ENCODE measurements at regions not wholly inside any gene's neighbourhood (a gene's known extent, or its start where the extent isn't known, plus 50 kb on each side); places are given as distances from the start of the nearest gene placed in this dataset.
"Not testable (repeated sequence)": the region's sequence is repeated elsewhere in the genome, so short reads cannot be mapped to it uniquely, and the experiment has no call there.

- DNase-seq: no peak
Observed at GRCh38 chr6:66516377-66516776, 809.4 kb upstream of the EYS start.

GRCh38 chr6:66508433-66508832, 801.4 kb upstream of the EYS start:
- DNase-seq: no peak

- DNase-seq: no peak
Observed at GRCh38 chr6:66499851-66500250, 792.8 kb upstream of the EYS start.

- no peak for DNase-seq
Observed at GRCh38 chr6:66496659-66497058, 789.6 kb upstream of the EYS start.

GRCh38 chr6:66494643-66495042, 787.6 kb upstream of the EYS start:
- not testable (repeated sequence) for DNase-seq

GRCh38 chr6:66489269-66489987, 782.4 kb upstream of the EYS start:
- no peak for DNase-seq

- DNase-seq: no peak
Observed at GRCh38 chr6:66481216-66481615, 774.2 kb upstream of the EYS start.

GRCh38 chr6:66478705-66479104, 771.7 kb upstream of the EYS start:
- no peak for DNase-seq

GRCh38 chr6:66435321-66435720, 728.3 kb upstream of the EYS start:
- no peak for DNase-seq

- DNase-seq: no peak
Observed at GRCh38 chr6:66429210-66429609, 722.2 kb upstream of the EYS start.

- no peak for DNase-seq
Observed at GRCh38 chr6:66423047-66423446, 716.0 kb upstream of the EYS start.

GRCh38 chr6:66421570-66421969, 714.5 kb upstream of the EYS start:
- DNase-seq: no peak

GRCh38 chr6:66418906-66419305, 711.9 kb upstream of the EYS start:
- no peak for DNase-seq

GRCh38 chr6:66403966-66404365, 696.9 kb upstream of the EYS start:
- no peak for DNase-seq

- no peak for DNase-seq
Observed at GRCh38 chr6:66402873-66403272, 695.8 kb upstream of the EYS start.

GRCh38 chr6:66396549-66396948, 689.5 kb upstream of the EYS start:
- DNase-seq: no peak

- no peak for DNase-seq
Observed at GRCh38 chr6:66396145-66396544, 689.1 kb upstream of the EYS start.

- no peak for DNase-seq
Observed at GRCh38 chr6:66390393-66390792, 683.4 kb upstream of the EYS start.

GRCh38 chr6:66376001-66376400, 669.0 kb upstream of the EYS start:
- no peak for DNase-seq

- no peak for DNase-seq
Observed at GRCh38 chr6:66369407-66369806, 662.4 kb upstream of the EYS start.

- DNase-seq: no peak
Observed at GRCh38 chr6:66362888-66363287, 655.9 kb upstream of the EYS start.

GRCh38 chr6:66361886-66362285, 654.9 kb upstream of the EYS start:
- DNase-seq: no peak

- DNase-seq: no peak
Observed at GRCh38 chr6:66357781-66358180, 650.8 kb upstream of the EYS start.

GRCh38 chr6:66355471-66355870, 648.4 kb upstream of the EYS start:
- DNase-seq: no peak

GRCh38 chr6:66344796-66345195, 637.8 kb upstream of the EYS start:
- DNase-seq: no peak

All from CD4-positive, alpha-beta T cell treated with Interleukin-4 for 1 hour (primary cell).